HG03469 (cell line): ENCODE measurements at regions not wholly inside any gene's neighbourhood (a gene's known extent, or its start where the extent isn't known, plus 50 kb on each side); places are given as distances from the start of the nearest gene placed in this dataset.
"Not testable (repeated sequence)": the region's sequence is repeated elsewhere in the genome, so short reads cannot be mapped to it uniquely, and the experiment has no call there.

ENCODE experiments used
- ATAC-seq: cut with Tn5 transposase; IDR thresholded peaks from one replicate; pipeline ENCODE4 v1.9.1; 2021; ENCODE audit warnings: mild to moderate bottlenecking, moderate library complexity, moderate number of reproducible peaks; ENCODE audit not compliant: unreplicated experiment

DNA sequence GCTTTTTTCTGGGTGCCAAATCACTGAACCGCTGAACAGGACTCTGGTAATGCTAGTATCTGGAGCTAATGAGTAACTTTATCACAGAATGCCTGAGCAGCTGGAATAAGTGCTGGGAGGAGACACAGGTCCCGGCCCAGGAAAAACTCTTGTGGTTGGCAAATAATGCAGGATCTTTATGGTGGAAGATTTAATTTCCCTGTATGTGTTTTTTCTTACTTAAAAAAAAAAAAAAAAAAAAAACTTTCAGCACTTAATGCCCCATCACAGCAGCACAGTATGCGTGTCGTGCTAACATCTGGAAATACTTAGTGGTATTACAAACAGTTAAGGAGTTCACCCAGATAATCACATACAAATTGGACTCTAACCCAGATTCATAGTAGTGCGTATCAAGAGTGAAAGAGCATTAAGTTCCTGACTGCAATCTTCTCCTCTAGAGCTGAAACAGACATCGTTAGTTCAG is 220.7 kb downstream of the TOMM20 start:
- ATAC-seq, result no peak

GRCh38 chr1:234907208-234907939 is 221.3 kb downstream of the TOMM20 start:
- ATAC-seq, result no peak

GRCh38 chr1:234906654-234907053 is 222.0 kb downstream of the TOMM20 start:
- ATAC-seq, result no peak

GRCh38 chr1:234902774-234903547 is 225.7 kb downstream of the TOMM20 start:
- ATAC-seq, result no peak

DNA sequence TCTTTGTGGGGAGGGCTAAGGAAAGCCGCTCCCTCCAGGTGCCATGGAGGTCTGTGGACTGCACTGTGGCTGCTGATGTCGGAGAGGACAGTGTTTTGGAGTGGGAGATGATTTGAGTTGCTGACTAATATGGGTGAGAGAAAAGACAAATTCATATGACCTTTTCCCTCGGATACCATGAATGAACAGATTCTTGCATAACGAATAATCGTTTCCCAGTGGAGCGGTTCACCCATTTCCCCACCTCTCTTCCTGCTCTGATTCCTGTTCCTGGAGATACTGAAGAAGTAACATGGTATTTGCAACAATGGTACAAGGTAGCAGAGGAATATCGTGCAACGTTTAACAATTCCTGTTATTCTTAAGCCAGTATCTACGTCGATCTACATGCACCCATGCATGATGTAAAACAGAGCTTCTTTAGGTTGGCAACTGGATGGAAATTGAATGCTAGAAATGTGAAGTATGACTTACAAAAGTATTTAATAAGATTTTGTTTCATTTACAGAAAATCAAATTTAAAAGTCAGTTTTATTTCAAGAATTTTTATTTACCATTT is 227.1 kb downstream of the TOMM20 start:
- ATAC-seq, result no peak

DNA sequence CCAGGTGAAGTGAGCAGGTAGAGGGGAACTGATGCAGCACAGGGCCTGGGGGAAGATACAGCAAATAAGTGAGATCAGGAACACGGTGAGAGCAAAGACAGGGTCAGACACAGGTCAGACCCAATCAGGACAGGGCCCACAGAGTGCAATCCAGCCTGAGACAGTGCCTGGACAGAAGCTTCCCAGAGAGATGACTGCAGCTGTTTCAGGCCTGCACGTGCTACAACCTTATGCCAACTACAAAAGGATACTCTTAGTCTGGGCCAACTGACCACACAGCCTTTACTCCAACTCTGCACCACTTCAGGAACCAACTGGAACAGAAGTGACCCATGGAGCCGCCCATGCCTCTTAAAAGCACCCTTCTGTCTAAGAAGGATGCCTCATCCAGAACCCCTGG is 228.0 kb downstream of the TOMM20 start:
- no peak for ATAC-seq

DNA sequence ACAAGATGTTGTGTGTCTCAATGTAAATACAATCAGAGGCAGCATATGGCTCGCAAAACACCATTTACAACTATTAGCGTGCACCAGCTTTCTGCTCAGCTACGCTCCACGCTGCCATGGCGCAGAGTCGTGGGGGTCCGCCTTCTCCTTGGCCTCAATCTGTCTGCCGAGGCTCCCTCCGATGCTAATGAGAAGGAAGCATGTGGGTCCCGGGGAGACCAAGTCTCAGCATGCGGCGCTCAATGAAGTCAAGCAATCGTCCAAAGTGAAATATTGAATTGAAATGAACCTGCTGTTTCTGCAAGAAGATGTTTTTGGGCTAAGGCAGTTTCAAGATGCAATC is 228.9 kb downstream of the TOMM20 start:
- ATAC-seq, result no peak

DNA sequence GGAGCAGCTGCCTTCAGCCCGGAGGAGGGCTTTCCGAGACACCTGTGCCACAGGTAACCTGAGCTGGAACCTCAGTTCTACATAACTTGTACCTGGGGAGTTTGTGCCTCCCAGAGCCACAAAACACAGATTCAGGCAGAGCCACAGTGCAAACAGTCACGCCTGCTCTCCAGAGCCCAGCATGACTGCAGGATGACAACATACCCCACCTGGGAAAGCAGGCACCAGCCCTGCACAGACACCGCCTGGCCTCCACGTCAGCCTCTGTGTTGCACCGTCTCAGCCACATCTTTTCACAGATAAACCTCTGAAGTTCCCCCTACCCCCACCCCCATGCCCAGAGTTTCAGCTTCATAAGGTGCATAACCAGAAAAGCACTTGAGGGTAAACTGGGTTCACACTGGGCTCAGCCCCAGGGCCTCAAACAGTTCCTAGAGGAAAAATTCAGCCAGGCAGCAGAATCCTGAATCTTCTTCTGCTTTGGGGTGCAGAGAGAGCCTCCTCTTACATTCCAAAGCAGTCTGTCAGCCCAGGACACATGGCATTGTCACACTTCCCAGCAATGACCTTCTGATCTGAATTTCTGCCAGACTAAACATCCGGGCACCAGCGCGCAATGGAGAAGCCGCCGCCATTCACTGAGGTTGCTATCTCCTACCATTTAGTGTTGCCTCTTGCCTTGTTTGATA is 229.5 kb downstream of the TOMM20 start:
- no peak for ATAC-seq

- no peak for ATAC-seq
These were observed 230.1 kb downstream of the TOMM20 start for GRCh38 chr1:234898455-234899033.

GRCh38 chr1:234897754-234898454 is 230.7 kb downstream of the TOMM20 start:
- no peak for ATAC-seq

GRCh38 chr1:234897390-234897749 is 231.3 kb downstream of the TOMM20 start:
- no peak for ATAC-seq

GRCh38 chr1:234896477-234897389 is 231.9 kb downstream of the TOMM20 start:
- ATAC-seq, result no peak

DNA sequence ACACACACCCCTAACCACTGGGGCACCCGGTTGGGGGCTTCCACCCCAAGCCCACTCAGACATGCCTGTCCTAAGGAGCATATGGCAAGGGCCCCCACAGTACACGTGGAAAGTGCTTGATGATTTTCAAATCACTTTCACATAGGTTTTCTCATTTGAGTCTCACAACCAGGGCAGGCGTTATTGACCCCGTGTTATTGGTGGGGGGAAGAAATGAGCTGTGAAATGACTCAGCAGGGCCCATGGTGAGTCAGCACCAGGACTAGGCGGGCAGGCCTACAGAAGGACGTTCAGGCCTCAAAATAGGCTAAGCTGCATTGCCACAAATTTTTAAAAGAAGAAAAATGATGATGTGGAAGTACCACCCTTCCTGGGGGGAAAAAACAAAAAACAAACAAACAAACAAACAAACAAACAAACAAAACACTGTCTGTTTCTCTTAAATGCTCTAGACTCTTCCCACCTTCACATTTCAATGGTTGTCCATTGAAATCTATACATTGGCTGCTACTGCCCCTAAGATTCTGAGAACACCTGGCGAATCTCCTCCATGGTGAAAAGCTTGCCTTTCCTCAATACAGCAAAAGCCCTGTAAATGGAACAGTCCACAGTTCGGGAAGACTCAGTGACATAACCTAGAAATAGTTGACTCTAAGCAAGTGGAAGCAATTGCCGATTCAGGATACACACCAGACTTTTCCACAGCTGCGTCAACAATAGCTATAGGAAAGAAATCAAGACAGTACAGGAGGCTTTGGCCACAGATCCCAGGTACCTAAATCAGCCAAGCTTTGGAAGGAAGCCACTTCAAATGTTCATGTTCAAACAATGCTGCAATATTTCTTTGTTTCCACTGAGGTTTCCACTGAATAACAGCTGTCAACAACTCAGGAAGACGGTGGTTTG is 234.7 kb downstream of the TOMM20 start:
- no peak for ATAC-seq

GRCh38 chr1:234893359-234893724 is 235.3 kb downstream of the TOMM20 start:
- no peak for ATAC-seq

GRCh38 chr1:234892642-234893041 is 236.0 kb downstream of the TOMM20 start:
- ATAC-seq, result no peak

DNA sequence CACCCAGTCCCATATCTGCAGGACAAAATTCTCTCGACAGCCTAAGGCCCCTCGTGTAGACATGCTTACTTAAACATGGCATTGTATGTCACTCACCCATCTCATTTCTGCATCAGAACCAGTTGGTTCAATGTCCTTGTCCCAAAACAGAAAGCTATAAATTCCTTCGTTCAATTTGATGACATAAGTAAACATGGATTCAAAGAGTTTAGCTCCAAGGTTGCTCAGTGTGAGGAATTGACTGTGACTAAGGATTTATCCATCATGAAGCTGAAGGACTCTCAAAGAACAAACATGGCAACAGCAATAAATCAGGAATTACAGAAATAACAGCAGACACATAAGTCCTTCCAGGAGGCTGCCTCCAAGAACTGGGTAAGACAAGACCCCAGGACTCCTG is 237.2 kb downstream of the TOMM20 start:
- ATAC-seq, result no peak

DNA sequence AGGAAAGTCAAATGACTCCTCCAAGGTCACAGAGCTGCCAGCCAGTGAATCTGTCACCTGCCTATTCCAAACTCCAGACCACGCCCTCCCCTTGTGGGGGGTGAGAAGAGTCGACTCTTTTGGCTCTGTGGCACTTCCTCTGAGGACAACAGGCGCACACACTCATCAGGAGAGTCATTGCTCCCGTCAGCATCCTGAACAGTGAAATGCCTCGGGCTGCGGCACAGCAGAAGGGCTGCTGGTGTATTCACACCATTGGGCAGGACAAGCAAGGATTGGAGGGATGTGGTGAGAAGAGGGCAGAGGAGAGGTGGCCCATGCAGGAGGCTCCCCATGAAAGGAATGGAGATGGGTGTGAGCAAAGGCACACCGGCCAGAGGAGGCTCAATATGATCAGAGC is 239.0 kb downstream of the TOMM20 start:
- ATAC-seq, result no peak

DNA sequence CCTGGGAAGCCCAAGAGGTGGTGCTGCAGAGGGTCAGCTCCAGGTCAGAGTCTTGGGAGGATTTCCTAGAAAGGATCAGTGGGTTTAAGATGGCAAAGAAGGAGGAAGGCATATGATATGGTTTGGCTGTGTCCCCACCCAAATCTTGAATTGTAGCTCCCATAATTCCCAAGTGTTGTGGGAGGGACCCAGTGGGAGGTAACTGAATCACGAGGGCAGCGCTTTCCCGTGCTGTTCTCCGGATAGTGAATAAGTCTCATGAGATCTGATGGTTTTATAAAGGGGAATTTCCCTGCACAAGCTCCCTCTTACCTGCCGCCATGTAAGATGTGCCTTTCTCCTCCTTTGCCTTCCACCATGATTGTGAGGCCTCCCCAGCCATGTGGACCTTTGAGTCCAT is 240.4 kb downstream of the TOMM20 start:
- ATAC-seq, result not testable (repeated sequence)
